HUES64 (cell line): ENCODE measurements at regions not wholly inside any gene's neighbourhood (a gene's known extent, or its start where the extent isn't known, plus 50 kb on each side); places are given as distances from the start of the nearest gene placed in this dataset.

Experiments used
- H3K27ac ChIP-seq: 2 replicates; pipeline ENCODE4 v1.7.0; 2013; ENCODE audit warnings: low read depth, low read length, inconsistent platforms
- H3K27me3 ChIP-seq: 2 replicates; pipeline ENCODE4 v1.6.1; 2013; ENCODE audit warnings: mild to moderate bottlenecking, low read length; ENCODE audit not compliant: insufficient read depth
- H3K36me3 ChIP-seq: 2 replicates; pipeline ENCODE4 v1.6.1; 2013; ENCODE audit warnings: mild to moderate bottlenecking, low read length; ENCODE audit not compliant: insufficient read depth
- H3K4me1 ChIP-seq: 2 replicates; pipeline ENCODE4 v1.6.1; 2013; ENCODE audit warnings: mild to moderate bottlenecking, low read length, moderate library complexity; ENCODE audit not compliant: insufficient read depth
- H3K4me3 ChIP-seq: 2 replicates; pipeline ENCODE4 v1.5.1; 2013; ENCODE audit warnings: mild to moderate bottlenecking, low read length, moderate library complexity
- H3K9ac ChIP-seq: 2 replicates; pipeline ENCODE4 v1.6.1; 2013; ENCODE audit warnings: mild to moderate bottlenecking, low read depth, low read length
- H3K9me3 ChIP-seq: 2 replicates; pipeline ENCODE4 v1.6.1; 2013; ENCODE audit warnings: low read depth, low read length; ENCODE audit not compliant: insufficient read depth
- WGBS: fragments of 150-250, 120-280 bp; methylation state at CpG from one replicate; pipeline ENCODE4 v1.1.7; 2013; ENCODE audit warnings: missing lambda C conversion rate; 5-methylcytosine and 5-hydroxymethylcytosine counted together

- no peak overlapping the region for H3K27ac ChIP-seq
- no peaks in the 10 kb centered on the region for H3K4me1 ChIP-seq
- no peaks in the 10 kb centered on the region for H3K9me3 ChIP-seq
- H3K36me3 ChIP-seq: no peaks in the 10 kb centered on the region
- no peaks in the 10 kb centered on the region for H3K27me3 ChIP-seq
- no peak overlapping the region for H3K4me3 ChIP-seq
- WGBS: 98% methylated on average over 2 of the region's 3 CpGs
- no peak overlapping the region for H3K9ac ChIP-seq
Observed at GRCh38 chr2:146235158-146235557, 1609.7 kb upstream of the ACVR2A start.

GRCh38 chr2:146229508-146230155 is 1615.2 kb upstream of the ACVR2A start:
- no peaks in the 10 kb centered on the region for H3K27me3 ChIP-seq
- H3K36me3 ChIP-seq: no peaks in the 10 kb centered on the region
- no peak overlapping the region for H3K27ac ChIP-seq
- H3K9me3 ChIP-seq: no peaks in the 10 kb centered on the region
- no peak overlapping the region for H3K9ac ChIP-seq
- WGBS: 93% methylated on average over 4 of the region's 4 CpGs
- H3K4me1 ChIP-seq: no peaks in the 10 kb centered on the region
- H3K4me3 ChIP-seq: no peak overlapping the region

- Histone ChIP-seq H3K9me3 (no peaks in the 10 kb centered on the region), H3K9ac (no peak overlapping the region), H3K4me3 (no peak overlapping the region), H3K36me3 (no peaks in the 10 kb centered on the region), H3K4me1 (no peaks in the 10 kb centered on the region), H3K27me3 (no peaks in the 10 kb centered on the region), H3K27ac (no peak overlapping the region)
- WGBS: 71% methylated on average over 3 of the region's 4 CpGs
Observed at GRCh38 chr2:146228466-146229058, 1616.3 kb upstream of the ACVR2A start.

GRCh38 chr2:146228020-146228393 is 1616.8 kb upstream of the ACVR2A start:
- Histone ChIP-seq H3K4me1 (no peaks in the 10 kb centered on the region), H3K9me3 (no peaks in the 10 kb centered on the region), H3K9ac (no peak overlapping the region), H3K36me3 (no peaks in the 10 kb centered on the region), H3K4me3 (no peak overlapping the region), H3K27ac (no peak overlapping the region), H3K27me3 (no peaks in the 10 kb centered on the region)
- no CpG with 5 or more reads among the region's 1 CpG for whole genome bisulfite sequencing

- H3K27me3 ChIP-seq: no peaks in the 10 kb centered on the region
- no peak overlapping the region for H3K27ac ChIP-seq
- H3K9me3 ChIP-seq: no peaks in the 10 kb centered on the region
- H3K36me3 ChIP-seq: no peaks in the 10 kb centered on the region
- no peak overlapping the region for H3K4me3 ChIP-seq
- 94% methylated on average over 5 of the region's 7 CpGs for WGBS
- H3K4me1 ChIP-seq: no peaks in the 10 kb centered on the region
- H3K9ac ChIP-seq: no peak overlapping the region
Observed at GRCh38 chr2:146227152-146228019, 1617.4 kb upstream of the ACVR2A start.

GRCh38 chr2:146226077-146226476 is 1618.8 kb upstream of the ACVR2A start:
- Histone ChIP-seq H3K4me1 (no peaks in the 10 kb centered on the region), H3K36me3 (no peaks in the 10 kb centered on the region), H3K4me3 (no peak overlapping the region), H3K27ac (no peak overlapping the region), H3K9me3 (no peaks in the 10 kb centered on the region), H3K27me3 (no peaks in the 10 kb centered on the region), H3K9ac (no peak overlapping the region)
- 96% methylated on average over 2 of the region's 2 CpGs for WGBS

- H3K9ac ChIP-seq: no peak overlapping the region
- H3K4me3 ChIP-seq: no peak overlapping the region
- no peak overlapping the region for H3K27ac ChIP-seq
- H3K4me1 ChIP-seq: no peaks in the 10 kb centered on the region
- H3K36me3 ChIP-seq: no peaks in the 10 kb centered on the region
- WGBS: no CpG with 5 or more reads among the region's 2 CpGs
- H3K9me3 ChIP-seq: no peaks in the 10 kb centered on the region
- no peaks in the 10 kb centered on the region for H3K27me3 ChIP-seq
Observed at GRCh38 chr2:146221826-146222225, 1623.0 kb upstream of the ACVR2A start.

GRCh38 chr2:146220957-146221356 is 1623.9 kb upstream of the ACVR2A start:
- Histone ChIP-seq H3K9me3 (no peaks in the 10 kb centered on the region; the same call in 1 of the 2 replicates), H3K27ac (no peak overlapping the region), H3K4me3 (no peak overlapping the region), H3K9ac (no peak overlapping the region), H3K27me3 (no peaks in the 10 kb centered on the region), H3K36me3 (no peaks in the 10 kb centered on the region), H3K4me1 (no peaks in the 10 kb centered on the region)

GRCh38 chr2:146214394-146214929 is 1630.4 kb upstream of the ACVR2A start:
- Histone ChIP-seq H3K27ac (no peak overlapping the region), H3K9ac (no peak overlapping the region), H3K4me1 (no peaks in the 10 kb centered on the region), H3K36me3 (no peaks in the 10 kb centered on the region), H3K4me3 (no peak overlapping the region), H3K9me3 (no peaks in the 10 kb centered on the region; the same call in 1 of the 2 replicates), H3K27me3 (no peaks in the 10 kb centered on the region)
- 95% methylated on average over 2 of the region's 2 CpGs for WGBS

- Histone ChIP-seq H3K4me3 (no peak overlapping the region), H3K4me1 (no peaks in the 10 kb centered on the region), H3K9me3 (no peaks in the 10 kb centered on the region; the same call in 1 of the 2 replicates), H3K27me3 (no peaks in the 10 kb centered on the region), H3K9ac (no peak overlapping the region), H3K36me3 (no peaks in the 10 kb centered on the region), H3K27ac (no peak overlapping the region)
Observed at GRCh38 chr2:146213674-146214073, 1631.2 kb upstream of the ACVR2A start.

GRCh38 chr2:146212602-146213001 is 1632.2 kb upstream of the ACVR2A start:
- Histone ChIP-seq H3K9me3 (no peaks in the 10 kb centered on the region; the same call in 1 of the 2 replicates), H3K27ac (no peak overlapping the region), H3K4me3 (no peak overlapping the region), H3K36me3 (no peaks in the 10 kb centered on the region), H3K27me3 (no peaks in the 10 kb centered on the region), H3K9ac (no peak overlapping the region), H3K4me1 (no peaks in the 10 kb centered on the region)
- WGBS: 96% methylated on average over 3 of the region's 4 CpGs
